ENCODE measurements at regions not wholly inside any gene's neighbourhood (a gene's known extent, or its start where the extent isn't known, plus 50 kb on each side); places are given as distances from the start of the nearest gene placed in this dataset.

- TF ChIP-seq CTCF (IDR thresholded peaks at IDR 0.05) (no peak), POLR2A (IDR thresholded peaks at IDR 0.05) (no peak)
These were observed 163.8 kb downstream of the ZIC1 start for GRCh38 chr3:147572970-147573340.
